IPS DF 6.9 (cell line): ENCODE measurements at regions not wholly inside any gene's neighbourhood (a gene's known extent, or its start where the extent isn't known, plus 50 kb on each side); places are given as distances from the start of the nearest gene placed in this dataset.

Experiments
- DNase-seq: peaks from one replicate; pipeline ENCODE4 v3.0.0-alpha.2; 2013; ENCODE audit warnings: low read depth, low spot score
- H3K27ac ChIP-seq: one replicate; pipeline ENCODE4 v1.5.1; 2013; ENCODE audit warnings: low read length, control low read depth
- H3K27me3 ChIP-seq: 2 replicates; pipeline ENCODE4 v1.6.1; 2013; ENCODE audit warnings: mild to moderate bottlenecking, low read length; ENCODE audit not compliant: control insufficient read depth, insufficient read depth
- H3K36me3 ChIP-seq: 2 replicates; pipeline ENCODE4 v1.6.1; 2013; ENCODE audit warnings: low read length; ENCODE audit not compliant: control insufficient read depth, insufficient read depth
- H3K4me1 ChIP-seq: 2 replicates; pipeline ENCODE4 v1.6.1; 2013; ENCODE audit warnings: low read length; ENCODE audit not compliant: control insufficient read depth, insufficient read depth
- H3K4me3 ChIP-seq: 2 replicates; pipeline ENCODE4 v1.5.1; 2013; ENCODE audit warnings: mild to moderate bottlenecking, low read length
- H3K9me3 ChIP-seq: 2 replicates; pipeline ENCODE4 v1.6.1; 2013; ENCODE audit warnings: low read length, inconsistent platforms; ENCODE audit not compliant: control insufficient read depth, insufficient read depth
- WGBS: extraction: QIAGEN DNeasy Blood & Tissue Kit; methylation state at CpG from one replicate; pipeline ENCODE4 v1.1.7; 2013; ENCODE audit warnings: mixed read lengths, missing lambda C conversion rate; ENCODE audit not compliant: insufficient read length, insufficient coverage; 5-methylcytosine and 5-hydroxymethylcytosine counted together

DNA sequence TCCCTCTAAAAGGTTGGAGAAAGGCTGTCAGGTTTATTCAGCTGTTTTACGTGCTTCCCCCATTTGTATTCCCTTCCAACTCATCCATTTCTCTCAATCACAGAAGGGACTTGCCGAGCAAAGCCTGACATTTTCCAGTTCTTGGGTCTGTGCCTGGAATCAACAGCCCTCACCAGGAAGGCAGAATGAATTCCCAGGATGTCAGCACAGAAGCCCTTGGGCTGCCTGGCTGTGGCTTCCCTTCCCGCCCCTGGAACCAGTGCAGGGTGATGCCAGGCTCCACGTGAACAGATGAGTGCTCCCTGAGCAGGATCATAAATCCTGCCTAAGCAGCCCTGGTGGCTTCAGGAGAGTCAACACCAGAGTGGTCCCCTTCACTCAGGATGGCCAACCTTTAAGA is 86.1 kb upstream of the CD83 start:
- H3K4me3 ChIP-seq = no peak overlapping the region
- H3K27me3 ChIP-seq = no peaks in the 10 kb centered on the region
- H3K9me3 ChIP-seq = no peaks in the 10 kb centered on the region
- H3K36me3 ChIP-seq = no peaks in the 10 kb centered on the region
- H3K27ac ChIP-seq = no peak overlapping the region
- DNase-seq = no peak
- no peaks in the 10 kb centered on the region for H3K4me1 ChIP-seq
- WGBS = no CpG with 5 or more reads among the region's 4 CpGs

DNA sequence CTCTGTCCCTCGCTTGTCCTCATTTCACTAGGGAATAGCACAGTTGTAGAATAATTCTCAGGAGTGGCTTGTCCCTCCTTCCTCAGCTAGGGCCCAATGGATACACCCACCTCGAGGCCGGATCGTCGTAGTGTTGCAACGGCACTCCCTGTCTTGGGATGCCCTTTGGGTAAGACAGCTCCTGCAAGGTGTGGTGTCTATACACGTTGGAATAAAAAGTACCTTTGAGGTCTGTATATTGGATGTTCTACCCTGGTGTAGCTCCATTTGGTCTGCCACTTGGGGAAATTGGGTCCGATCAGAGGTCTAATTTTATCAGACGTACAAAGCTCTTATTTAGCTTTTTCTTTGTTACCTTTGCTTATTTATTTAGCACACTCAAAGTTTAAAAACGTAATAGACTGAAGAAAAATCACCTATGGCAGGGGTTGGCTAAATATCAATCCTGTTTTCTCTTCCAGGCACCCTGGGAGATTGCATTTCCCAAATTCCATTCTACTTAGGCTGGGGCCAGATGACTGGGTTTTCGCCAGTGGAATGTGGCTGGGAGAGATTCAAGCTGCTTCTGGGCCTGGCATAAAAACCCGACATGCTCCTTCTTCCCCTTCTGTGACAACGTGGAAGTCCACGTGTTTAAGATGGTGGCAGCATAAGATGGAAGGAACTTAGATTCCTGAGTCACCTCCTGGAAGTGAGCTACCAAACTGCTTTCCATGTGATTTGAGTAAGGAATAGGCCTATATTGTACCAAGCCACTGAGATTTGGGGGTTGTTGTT is 82.3 kb upstream of the CD83 start:
- no CpG with 5 or more reads among the region's 14 CpGs for WGBS
- no peaks in the 10 kb centered on the region for H3K9me3 ChIP-seq

DNA sequence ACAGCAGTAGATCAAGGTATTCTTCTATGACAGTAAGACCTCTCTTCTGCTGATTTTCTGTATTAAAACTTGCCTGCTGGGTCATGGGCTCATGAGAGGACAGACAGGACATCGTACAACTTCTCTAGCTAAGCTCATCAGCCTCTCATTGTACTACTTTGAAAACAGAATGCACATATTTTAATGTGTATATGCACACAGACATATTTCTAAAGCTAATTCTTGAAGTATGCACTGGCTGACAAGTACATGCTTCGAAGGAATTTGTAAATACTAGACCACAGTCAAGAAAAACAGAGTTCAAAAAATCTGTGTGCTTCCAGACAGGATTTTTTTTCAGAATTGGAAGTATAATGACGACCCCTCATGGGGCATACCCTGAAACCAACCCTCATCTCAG is 81.7 kb upstream of the CD83 start:
- Histone ChIP-seq H3K4me3 (no peak overlapping the region), H3K9me3 (no peaks in the 10 kb centered on the region), H3K36me3 (no peaks in the 10 kb centered on the region), H3K4me1 (no peaks in the 10 kb centered on the region), H3K27ac (no peak overlapping the region), H3K27me3 (no peaks in the 10 kb centered on the region)
- no peak for DNase-seq
- WGBS = no CpG with 5 or more reads among the region's 3 CpGs

More for the DNA sequence above, 82.3 kb upstream of the CD83 start:
- Histone ChIP-seq H3K27ac (no peak overlapping the region), H3K4me3 (no peak overlapping the region), H3K27me3 (no peaks in the 10 kb centered on the region), H3K36me3 (no peaks in the 10 kb centered on the region), H3K4me1 (no peaks in the 10 kb centered on the region)
- peak; percentile 37 for DNase-seq

DNA sequence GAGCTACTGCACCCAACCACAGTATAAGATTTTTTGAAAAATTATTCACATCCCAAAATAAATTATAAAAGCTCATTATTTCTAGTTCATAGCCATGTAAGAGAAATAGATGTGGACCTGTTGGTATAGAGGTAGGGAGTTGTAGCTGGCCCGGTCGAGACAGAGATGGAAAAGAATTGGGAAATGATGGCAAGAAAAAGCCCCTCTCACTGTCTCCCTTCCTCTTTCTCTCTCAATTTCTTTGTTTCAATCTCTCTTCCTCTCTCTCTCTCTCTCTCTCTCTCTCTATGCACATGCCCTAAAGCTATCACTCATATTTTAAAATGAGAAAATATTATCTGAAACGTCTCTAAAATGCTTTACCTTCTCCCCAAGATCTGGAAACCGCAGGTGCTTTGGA is 80.7 kb upstream of the CD83 start:
- H3K36me3 ChIP-seq = no peaks in the 10 kb centered on the region
- no CpG with 5 or more reads among the region's 4 CpGs for WGBS
- no peak overlapping the region for H3K27ac ChIP-seq

DNA sequence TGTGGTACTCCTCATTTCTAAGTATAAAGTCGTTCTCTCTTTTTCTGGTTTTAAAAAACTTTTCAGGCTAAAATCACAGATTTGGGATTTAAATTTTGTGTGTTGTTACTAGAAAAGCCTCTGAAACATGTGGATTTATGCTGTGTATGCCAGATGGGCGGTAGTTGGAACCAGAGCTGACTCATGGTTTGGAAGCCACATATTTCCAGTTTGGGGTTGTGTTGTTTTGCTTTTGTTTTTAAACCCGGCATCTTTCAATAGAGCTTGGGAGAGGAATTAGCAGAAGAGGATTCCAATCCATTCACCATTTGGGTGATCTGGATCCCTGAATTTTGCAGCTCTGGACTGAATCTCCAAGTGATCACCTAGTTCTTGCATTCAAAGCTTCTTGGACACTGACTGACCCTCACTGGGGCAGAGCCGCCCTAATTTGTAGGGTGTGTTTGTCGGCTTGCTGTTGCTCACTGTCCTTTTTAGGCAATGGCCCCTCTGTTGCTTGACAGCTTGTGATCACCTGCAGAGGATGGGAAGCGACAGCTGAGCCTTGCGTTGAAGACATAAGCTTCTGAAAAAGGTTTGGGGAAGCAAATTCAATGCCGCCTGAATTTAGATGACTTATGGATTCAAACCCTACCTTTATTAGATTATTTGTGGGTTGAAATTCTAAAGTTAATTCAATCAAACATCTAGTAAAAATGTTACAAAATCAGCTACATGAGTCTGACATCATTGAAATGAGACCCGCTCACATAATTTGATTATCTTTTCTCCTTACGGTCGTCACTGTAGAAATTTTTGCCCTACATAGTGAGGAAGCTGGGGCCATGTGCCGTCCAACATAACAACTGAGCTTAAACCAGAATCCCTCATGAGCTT is 79.9 kb upstream of the CD83 start:
- no peak for DNase-seq
- no peaks in the 10 kb centered on the region for H3K36me3 ChIP-seq
- H3K27me3 ChIP-seq = no peaks in the 10 kb centered on the region
- WGBS = no CpG with 5 or more reads among the region's 12 CpGs
- H3K4me1 ChIP-seq = no peaks in the 10 kb centered on the region
- no peaks in the 10 kb centered on the region for H3K9me3 ChIP-seq
- no peak overlapping the region for H3K4me3 ChIP-seq
- H3K27ac ChIP-seq = no peak overlapping the region

More for the DNA sequence above, 80.7 kb upstream of the CD83 start:
- DNase-seq = no peak
- H3K4me1 ChIP-seq = no peaks in the 10 kb centered on the region
- H3K4me3 ChIP-seq = no peak overlapping the region
- H3K9me3 ChIP-seq = no peaks in the 10 kb centered on the region
- H3K27me3 ChIP-seq = no peaks in the 10 kb centered on the region

DNA sequence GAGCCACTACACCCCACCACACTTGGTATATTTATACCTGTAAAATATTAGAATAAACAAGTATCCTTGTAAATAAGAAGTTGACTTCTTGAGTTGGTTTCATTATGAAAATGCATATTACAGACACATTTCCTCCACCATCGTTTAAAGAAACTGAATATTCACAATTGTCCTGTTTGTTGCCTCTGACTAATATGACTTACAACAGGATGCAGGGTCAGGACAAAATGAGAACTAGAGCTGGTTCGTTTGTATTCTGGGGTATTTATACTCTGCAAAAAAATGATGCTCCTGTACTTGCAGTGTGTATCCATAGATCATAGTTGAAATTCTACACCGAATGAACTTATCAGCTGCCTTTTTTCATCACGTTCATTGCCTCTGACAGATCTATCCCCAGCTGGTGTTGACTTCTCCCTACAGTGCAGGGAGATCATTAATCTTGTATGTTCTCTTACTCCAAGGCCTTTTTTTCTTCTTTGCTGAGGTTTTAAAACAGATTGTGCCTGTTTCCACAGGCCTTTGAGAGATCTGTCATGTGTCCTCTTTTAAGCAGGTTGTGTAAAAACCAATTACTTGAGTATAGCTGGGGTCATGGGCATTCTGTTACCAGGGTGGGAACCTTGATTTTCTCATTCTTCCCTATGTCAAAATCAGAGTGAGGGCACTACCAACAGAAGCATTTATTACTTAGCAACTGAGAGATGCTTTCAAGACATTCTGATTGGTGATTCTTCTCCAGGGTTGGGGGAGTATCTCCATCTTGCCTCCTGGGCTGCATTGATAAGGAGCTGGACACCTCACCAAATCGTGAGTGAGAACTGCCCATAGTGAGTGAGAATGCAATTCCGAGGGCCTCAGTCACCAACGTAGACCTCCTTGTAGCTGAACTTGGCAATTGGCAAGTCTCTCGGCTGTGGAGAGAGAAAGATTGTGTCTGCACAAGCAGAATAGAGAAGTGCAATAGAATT is 78.8 kb upstream of the CD83 start:
- Histone ChIP-seq H3K27me3 (no peaks in the 10 kb centered on the region), H3K4me3 (no peak overlapping the region), H3K4me1 (no peaks in the 10 kb centered on the region), H3K36me3 (no peaks in the 10 kb centered on the region), H3K27ac (no peak overlapping the region), H3K9me3 (no peaks in the 10 kb centered on the region)
- DNase-seq = no peak
- WGBS = no CpG with 5 or more reads among the region's 8 CpGs

DNA sequence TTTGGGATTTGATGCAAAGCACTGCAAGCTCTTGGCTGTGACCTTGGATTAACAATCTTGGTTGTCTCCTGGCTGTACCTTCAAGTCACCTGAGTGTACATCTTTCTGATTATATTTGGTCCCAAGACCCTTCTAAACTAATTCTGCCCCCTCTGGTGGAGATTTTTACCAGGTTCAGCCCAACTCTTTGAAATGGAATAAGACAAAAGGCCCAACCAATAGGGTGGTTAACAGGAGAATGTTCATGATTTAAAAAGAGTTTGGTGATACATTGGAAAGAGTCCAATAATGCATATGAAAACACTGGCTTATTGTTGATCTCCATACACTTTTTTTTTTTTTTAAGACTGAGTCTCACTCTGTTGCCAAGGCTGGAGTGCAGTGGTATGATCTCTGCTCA is 77.5 kb upstream of the CD83 start:
- Histone ChIP-seq H3K36me3 (no peaks in the 10 kb centered on the region), H3K9me3 (no peaks in the 10 kb centered on the region), H3K27me3 (no peaks in the 10 kb centered on the region), H3K27ac (no peak overlapping the region), H3K4me3 (no peak overlapping the region), H3K4me1 (no peaks in the 10 kb centered on the region)
- DNase-seq = no peak

DNA sequence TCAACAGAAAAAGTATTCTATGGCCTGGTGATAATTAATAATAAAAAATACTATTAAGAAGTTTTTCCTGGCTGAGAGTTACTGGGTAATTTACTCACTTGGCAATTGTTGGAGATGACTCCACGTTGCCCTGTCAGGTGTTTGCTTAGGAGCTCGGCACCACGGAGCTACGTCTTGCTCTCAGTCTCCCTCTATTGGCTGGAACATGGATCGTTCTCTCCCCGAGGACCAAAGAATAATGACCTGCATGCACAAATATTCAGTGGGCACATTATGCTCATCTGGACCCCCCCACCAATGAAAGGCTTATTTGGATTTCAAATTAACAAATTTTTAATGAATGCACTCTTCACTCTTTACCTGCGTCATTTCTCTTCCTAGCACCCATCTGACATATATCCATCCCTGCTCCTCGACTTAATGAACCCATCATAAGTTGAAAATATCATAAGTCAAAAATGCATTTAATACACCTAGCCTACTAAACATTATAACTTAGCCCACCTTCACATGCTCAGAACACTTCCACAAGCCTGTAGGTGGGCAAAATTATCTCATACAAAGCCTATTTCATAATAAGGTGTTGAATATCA is 71.0 kb upstream of the CD83 start:
- Histone ChIP-seq H3K27ac (no peak overlapping the region), H3K27me3 (no peaks in the 10 kb centered on the region), H3K36me3 (no peaks in the 10 kb centered on the region), H3K4me3 (no peak overlapping the region), H3K9me3 (no peaks in the 10 kb centered on the region), H3K4me1 (no peaks in the 10 kb centered on the region)
- no CpG with 5 or more reads among the region's 8 CpGs for WGBS
- peak; percentile 50 for DNase-seq

DNA sequence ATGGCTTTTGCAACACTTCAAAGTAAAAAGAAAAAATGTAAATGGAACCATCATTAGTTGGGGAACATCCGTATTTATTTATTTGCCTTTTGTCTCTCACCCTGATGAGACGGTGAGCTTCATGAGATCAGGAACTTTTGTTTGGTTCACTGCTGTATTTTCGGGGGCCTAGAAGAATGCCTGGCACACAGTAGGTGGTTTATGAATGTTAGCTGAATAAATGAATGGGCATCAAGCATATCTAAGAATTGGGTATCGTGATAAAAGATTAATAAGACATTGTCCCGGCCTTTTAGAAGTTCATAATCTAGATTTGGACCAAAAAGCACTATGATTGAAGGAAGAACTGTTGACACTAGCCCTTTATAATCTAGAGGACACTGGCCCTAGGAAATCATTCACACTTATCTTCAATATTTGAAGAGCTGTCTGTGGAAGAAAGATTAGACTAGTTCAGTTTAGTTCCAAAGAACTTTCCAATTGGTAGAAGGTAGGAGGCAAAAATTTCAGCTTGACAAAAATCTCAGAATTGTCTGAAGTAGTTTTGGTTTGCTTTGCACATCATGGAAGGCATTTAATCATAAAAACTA is 70.3 kb upstream of the CD83 start:
- no peaks in the 10 kb centered on the region for H3K9me3 ChIP-seq
- H3K4me1 ChIP-seq = no peaks in the 10 kb centered on the region
- no peaks in the 10 kb centered on the region for H3K36me3 ChIP-seq
- H3K27me3 ChIP-seq = no peaks in the 10 kb centered on the region
- no peak overlapping the region for H3K4me3 ChIP-seq
- no peak for DNase-seq
- WGBS = no CpG with 5 or more reads among the region's 5 CpGs
- no peak overlapping the region for H3K27ac ChIP-seq
